HFFc6 (cell line): ENCODE measurements at regions not wholly inside any gene's neighbourhood (a gene's known extent, or its start where the extent isn't known, plus 50 kb on each side); places are given as distances from the start of the nearest gene placed in this dataset.

ENCODE experiments used
- DNase-seq: peaks from one replicate; pipeline ENCODE4 v3.0.0-alpha.2; 2018
- H3K27ac Mint-ChIP-seq: 2 replicates; pipeline ENCODE4 v1.8.0; 2020; ENCODE audit warnings: mild to moderate bottlenecking, mixed read lengths
- H3K27me3 Mint-ChIP-seq: 2 replicates; pipeline ENCODE4 v1.8.0; 2021; ENCODE audit warnings: mild to moderate bottlenecking, moderate library complexity, mixed read lengths; ENCODE audit not compliant: insufficient read depth
- H3K36me3 Mint-ChIP-seq: 2 replicates; pipeline ENCODE4 v1.8.0; 2021; ENCODE audit warnings: low read depth, mixed read lengths
- H3K4me1 Mint-ChIP-seq: 2 replicates; pipeline ENCODE4 v1.8.0; 2020; ENCODE audit warnings: low read depth, mixed read lengths
- H3K4me3 Mint-ChIP-seq: 2 replicates; pipeline ENCODE4 v1.8.0; 2020; ENCODE audit warnings: mild to moderate bottlenecking, moderate library complexity, mixed read lengths
- H3K9me3 Mint-ChIP-seq: 2 replicates; pipeline ENCODE4 v1.8.0; 2020; ENCODE audit warnings: mild to moderate bottlenecking, mixed read lengths
- TF ChIP-seq, protein P1 (sequence below): fragments of 200-600 bp; sonication (generic); IDR thresholded peaks from 2 replicates; pipeline ENCODE4 v1.5.0; 2021; ENCODE audit warnings: antibody characterized with exemption, mild to moderate bottlenecking

DNA sequence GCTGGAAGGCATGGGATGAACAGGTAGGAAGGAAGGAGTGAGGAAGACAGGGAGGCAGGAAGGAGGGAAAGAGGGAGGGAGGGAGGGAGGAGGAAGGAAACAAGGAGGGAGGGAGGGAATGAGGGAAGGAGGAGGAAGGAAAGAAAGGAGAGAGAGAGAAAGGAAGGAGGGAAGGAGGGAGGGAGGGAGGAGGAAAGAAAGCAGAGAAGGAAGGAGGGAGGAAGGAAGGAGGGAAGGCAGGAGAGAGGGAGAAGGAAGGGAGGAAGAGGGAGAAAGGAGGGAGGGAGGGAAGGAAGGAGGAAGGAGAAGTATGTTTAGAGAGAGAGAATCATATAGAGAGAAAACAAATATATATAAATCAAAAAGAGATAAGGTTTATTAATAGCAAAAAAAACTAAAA, 175.9 kb upstream of the FOXN3 start:
- no peak overlapping the region for H3K27ac Mint-ChIP-seq
- H3K36me3 Mint-ChIP-seq, result peaks cover 37% of the 10 kb centered on the region
- peaks cover 2% of the 10 kb centered on the region; the same call in 1 of the 2 replicates for H3K27me3 Mint-ChIP-seq
- TF ChIP-seq, protein P1, sequence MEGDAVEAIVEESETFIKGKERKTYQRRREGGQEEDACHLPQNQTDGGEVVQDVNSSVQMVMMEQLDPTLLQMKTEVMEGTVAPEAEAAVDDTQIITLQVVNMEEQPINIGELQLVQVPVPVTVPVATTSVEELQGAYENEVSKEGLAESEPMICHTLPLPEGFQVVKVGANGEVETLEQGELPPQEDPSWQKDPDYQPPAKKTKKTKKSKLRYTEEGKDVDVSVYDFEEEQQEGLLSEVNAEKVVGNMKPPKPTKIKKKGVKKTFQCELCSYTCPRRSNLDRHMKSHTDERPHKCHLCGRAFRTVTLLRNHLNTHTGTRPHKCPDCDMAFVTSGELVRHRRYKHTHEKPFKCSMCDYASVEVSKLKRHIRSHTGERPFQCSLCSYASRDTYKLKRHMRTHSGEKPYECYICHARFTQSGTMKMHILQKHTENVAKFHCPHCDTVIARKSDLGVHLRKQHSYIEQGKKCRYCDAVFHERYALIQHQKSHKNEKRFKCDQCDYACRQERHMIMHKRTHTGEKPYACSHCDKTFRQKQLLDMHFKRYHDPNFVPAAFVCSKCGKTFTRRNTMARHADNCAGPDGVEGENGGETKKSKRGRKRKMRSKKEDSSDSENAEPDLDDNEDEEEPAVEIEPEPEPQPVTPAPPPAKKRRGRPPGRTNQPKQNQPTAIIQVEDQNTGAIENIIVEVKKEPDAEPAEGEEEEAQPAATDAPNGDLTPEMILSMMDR, result no peak
- peaks cover 17% of the 10 kb centered on the region for H3K9me3 Mint-ChIP-seq
- no peak for DNase-seq
- no peak overlapping the region for H3K4me3 Mint-ChIP-seq
- no peaks in the 10 kb centered on the region for H3K4me1 Mint-ChIP-seq

DNA sequence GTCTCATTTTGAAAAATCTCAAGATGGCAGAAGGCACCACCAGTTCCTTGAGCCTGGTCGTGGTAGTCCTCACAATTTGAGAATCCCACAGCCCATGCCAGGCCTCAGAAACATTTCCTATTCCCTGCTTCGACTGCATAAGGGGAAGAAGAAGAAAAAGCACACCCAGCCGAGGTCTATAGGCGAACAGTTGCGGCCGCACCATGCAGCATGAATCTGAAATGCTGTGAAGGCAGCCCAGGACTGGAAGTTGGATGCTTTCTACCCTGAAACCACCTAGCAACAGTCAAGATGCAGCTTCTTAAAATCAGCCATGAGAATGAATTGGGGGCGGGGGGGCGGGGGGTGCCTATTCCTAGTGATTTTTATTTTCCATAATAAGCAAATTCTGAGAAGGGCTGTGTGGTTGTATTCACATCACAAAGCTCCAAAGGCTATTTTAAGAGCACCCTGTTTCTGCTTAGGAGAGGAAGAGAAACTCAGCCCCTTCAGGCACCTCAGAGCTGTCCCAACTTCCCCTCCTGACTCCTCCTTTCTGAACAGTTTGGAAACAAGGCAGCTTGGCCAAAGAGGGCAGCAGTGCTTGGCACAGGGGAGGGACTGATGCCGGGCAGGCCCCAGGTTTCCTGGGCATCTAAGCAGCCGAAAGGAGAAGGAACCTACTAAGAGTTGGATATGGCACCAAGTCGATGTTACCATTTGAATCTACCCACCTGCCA, 172.5 kb upstream of the FOXN3 start:
- Mint-ChIP-seq H3K27ac (no peak overlapping the region), H3K9me3 (no peaks in the 10 kb centered on the region; the same call in 1 of the 2 replicates), H3K36me3 (peaks cover 20% of the 10 kb centered on the region), H3K4me3 (no peak overlapping the region), H3K4me1 (no peaks in the 10 kb centered on the region), H3K27me3 (peaks cover 2% of the 10 kb centered on the region; the same call in 1 of the 2 replicates)
- no peak for DNase-seq
- TF ChIP-seq, protein P1, result no peak

DNA sequence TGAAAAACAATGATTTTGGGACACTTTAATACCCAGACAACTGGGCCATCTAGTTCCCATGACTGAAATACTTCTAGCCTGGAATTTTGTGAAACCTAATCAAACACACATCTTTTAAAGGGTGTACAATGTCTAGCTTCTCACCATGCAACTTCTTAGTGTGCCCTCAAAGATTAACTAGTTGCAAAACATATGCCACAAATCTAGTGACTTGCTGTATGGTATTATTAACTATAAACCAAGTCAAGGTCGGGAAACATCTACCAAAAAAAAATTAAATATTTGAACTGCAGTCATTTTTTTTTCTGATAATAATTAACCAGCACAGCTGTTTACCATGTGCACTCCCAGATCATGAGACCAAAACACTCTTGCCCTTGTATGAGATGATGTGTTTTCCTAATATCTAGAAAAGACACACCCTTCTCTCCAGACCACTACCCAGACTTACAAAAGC, 171.8 kb upstream of the FOXN3 start:
- TF ChIP-seq, protein P1, result no peak
- no peak overlapping the region for H3K27ac Mint-ChIP-seq
- DNase-seq, result no peak
- no peak overlapping the region for H3K4me3 Mint-ChIP-seq
- H3K27me3 Mint-ChIP-seq, result peaks cover 2% of the 10 kb centered on the region; the same call in 1 of the 2 replicates
- no peaks in the 10 kb centered on the region for H3K9me3 Mint-ChIP-seq
- peaks cover 13% of the 10 kb centered on the region for H3K36me3 Mint-ChIP-seq
- no peaks in the 10 kb centered on the region for H3K4me1 Mint-ChIP-seq

DNA sequence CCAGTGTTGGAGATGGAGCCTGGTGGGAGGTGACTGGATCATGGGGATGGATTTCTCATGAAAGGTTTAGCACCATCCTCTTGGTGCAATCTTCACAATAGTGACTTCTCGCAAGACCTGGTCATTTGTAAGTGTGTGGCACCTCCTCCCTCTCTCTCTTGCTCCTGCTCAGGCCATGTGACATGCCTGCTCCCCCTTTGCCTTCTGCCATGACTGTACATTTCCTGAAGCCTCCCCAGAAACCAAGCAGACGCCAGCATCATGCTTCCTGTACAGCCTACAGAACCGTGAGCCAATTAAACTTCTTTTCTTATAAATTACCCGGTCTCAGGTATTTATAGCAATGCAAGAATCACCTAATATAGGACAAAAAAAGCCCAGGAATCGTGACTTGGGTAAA, 171.0 kb upstream of the FOXN3 start:
- H3K9me3 Mint-ChIP-seq, result no peaks in the 10 kb centered on the region
- H3K36me3 Mint-ChIP-seq, result peaks cover 13% of the 10 kb centered on the region
- no peak for DNase-seq
- H3K4me1 Mint-ChIP-seq, result no peaks in the 10 kb centered on the region
- TF ChIP-seq, protein P1, result no peak
- H3K27ac Mint-ChIP-seq, result no peak overlapping the region
- no peak overlapping the region for H3K4me3 Mint-ChIP-seq
- H3K27me3 Mint-ChIP-seq, result peaks cover 2% of the 10 kb centered on the region; the same call in 1 of the 2 replicates

DNA sequence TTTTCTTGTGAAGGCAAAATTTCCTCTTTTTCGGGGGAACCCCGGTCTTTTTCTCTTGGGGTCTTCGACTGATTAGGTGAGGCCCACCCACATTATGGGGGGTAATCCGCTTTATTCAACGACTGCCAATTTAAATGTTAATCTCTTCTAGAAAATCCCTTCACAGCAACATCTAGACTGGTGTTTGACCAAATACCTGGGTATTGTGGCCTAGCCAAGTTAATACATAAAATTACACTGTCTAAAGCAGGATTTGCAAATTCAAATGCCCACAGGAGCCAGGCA, 170.0 kb upstream of the FOXN3 start:
- H3K9me3 Mint-ChIP-seq, result no peaks in the 10 kb centered on the region
- H3K36me3 Mint-ChIP-seq, result peaks cover 15% of the 10 kb centered on the region
- no peak overlapping the region for H3K27ac Mint-ChIP-seq
- peaks cover 2% of the 10 kb centered on the region; the same call in 1 of the 2 replicates for H3K4me1 Mint-ChIP-seq
- no peak overlapping the region for H3K4me3 Mint-ChIP-seq
- no peak for DNase-seq
- TF ChIP-seq, protein P1, result no peak
- H3K27me3 Mint-ChIP-seq, result peaks cover 2% of the 10 kb centered on the region; the same call in 1 of the 2 replicates
